ENCODE measurements at regions not wholly inside any gene's neighbourhood (a gene's known extent, or its start where the extent isn't known, plus 50 kb on each side); places are given as distances from the start of the nearest gene placed in this dataset.

DNA sequence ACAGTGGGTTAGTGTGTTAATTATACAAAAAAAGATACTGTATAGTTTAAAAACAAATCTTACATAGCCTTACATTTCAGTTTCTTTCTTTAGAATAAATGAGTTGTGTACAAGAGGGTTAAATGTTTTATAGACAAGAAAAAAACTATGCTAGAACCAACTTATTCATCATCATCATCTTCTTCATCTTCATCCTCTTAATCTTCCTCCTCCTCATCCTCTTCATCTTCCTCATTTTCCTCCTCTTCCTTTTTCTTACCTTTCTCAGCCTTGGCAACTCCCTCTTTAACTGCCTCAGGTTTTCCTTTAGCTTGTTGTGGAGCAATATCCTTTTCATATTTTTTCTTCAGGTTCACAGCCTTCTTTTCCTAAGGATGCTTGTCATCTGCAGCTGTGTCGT is 53.7 kb downstream of the RPS12 start:
- ChIA-PET POLR2A (no interaction called here), CTCF (interaction anchor here in 1 of 2 donors (0.6 kb wide), 1 partner anchor 115 kb away, joined by 5 read pairs; no protein-coding TSS in a partner anchor)
- DNase-seq (no peak), ATAC-seq (replicated peaks in 1 of 4) (no peak)
- no CpG with 5 or more reads among the region's 1 CpG for WGBS (ENCODE audit: insufficient coverage)
- H3K4me3 ChIP-seq (ENCODE audit: control insufficient read depth in 1 of 2, extremely low read depth in 1 of 2, low read length in 1 of 2): no peak overlapping the region
- no peaks in the 10 kb centered on the region for H3K4me1 ChIP-seq (ENCODE audit: control insufficient read depth in 1 of 2, extremely low read depth in 1 of 2, insufficient read depth in 2 of 2, low read length in 2 of 2)
- Mint-ChIP-seq H3K27me3 (peaks cover 4 to 5% of the 10 kb centered on the region in 2 donors), H3K4me1 (no peaks in the 10 kb centered on the region), H3K9me3 (no peaks in the 10 kb centered on the region), H3K4me3 (no peak overlapping the region), H3K27ac (no peak overlapping the region), H3K36me3 (no peaks in the 10 kb centered on the region)
- H3K36me3 ChIP-seq (ENCODE audit: control insufficient read depth in 2 of 2, extremely low read depth in 1 of 2, insufficient read depth in 1 of 2, low read length in 1 of 2): no peaks in the 10 kb centered on the region
- H3K27ac ChIP-seq (ENCODE audit: low read length): no peak overlapping the region
- H3K27me3 ChIP-seq (replicated peaks in 1 of 2; ENCODE audit: control insufficient read depth in 2 of 2, extremely low read depth in 1 of 2, insufficient read depth in 2 of 2, low read length in 1 of 2): no peaks in the 10 kb centered on the region
- H3K9me3 ChIP-seq: no peaks in the 10 kb centered on the region

DNA sequence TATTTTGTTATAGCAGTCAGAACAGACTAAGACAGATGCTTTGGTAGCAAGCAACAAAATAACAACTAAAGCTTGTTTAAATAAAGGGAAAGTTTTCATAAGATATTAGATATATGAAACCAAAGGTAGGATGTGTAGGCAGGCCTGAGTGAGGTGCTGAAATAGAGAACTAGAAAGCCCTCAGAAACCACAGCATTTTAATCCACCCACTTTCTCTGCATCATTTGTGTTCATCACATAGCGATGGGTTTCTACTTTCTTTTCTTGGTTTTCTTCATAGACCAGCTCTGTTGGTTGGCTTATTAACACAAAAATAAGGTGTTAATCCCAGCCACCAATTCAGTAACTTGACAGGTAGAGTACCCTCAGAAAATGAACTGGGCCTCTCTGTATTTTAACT is 58.6 kb downstream of the RPS12 start:
- H3K36me3 ChIP-seq (ENCODE audit: control insufficient read depth in 2 of 2, extremely low read depth in 1 of 2, insufficient read depth in 1 of 2, low read length in 1 of 2): no peaks in the 10 kb centered on the region
- Mint-ChIP-seq H3K27me3 (peaks cover 0 to 5% of the 10 kb centered on the region in 2 donors), H3K9me3 (peaks cover 0 to 6% (median 0%) of the 10 kb centered on the region in 3 donors), H3K4me1 (no peaks in the 10 kb centered on the region), H3K27ac (no peak overlapping the region), H3K4me3 (no peak overlapping the region), H3K36me3 (no peaks in the 10 kb centered on the region)
- no peaks in the 10 kb centered on the region for H3K9me3 ChIP-seq
- no peak overlapping the region for H3K27ac ChIP-seq (ENCODE audit: low read length)
- H3K27me3 ChIP-seq (replicated peaks in 1 of 2; ENCODE audit: control insufficient read depth in 2 of 2, extremely low read depth in 1 of 2, insufficient read depth in 2 of 2, low read length in 1 of 2): no peaks in the 10 kb centered on the region
- CTCF ChIA-PET: interaction anchor here in 1 of 2 donors (0.6 kb wide), 1 partner anchor 1965 kb away, joined by 3 read pairs; no protein-coding TSS in a partner anchor
- no peak for ATAC-seq (replicated peaks in 1 of 4)
- no peak for DNase-seq
- H3K4me3 ChIP-seq (ENCODE audit: control insufficient read depth in 1 of 2, extremely low read depth in 1 of 2, low read length in 1 of 2): no peak overlapping the region
- H3K4me1 ChIP-seq (ENCODE audit: control insufficient read depth in 1 of 2, extremely low read depth in 1 of 2, insufficient read depth in 2 of 2, low read length in 2 of 2): no peaks in the 10 kb centered on the region
- no CpG with 5 or more reads among the region's 1 CpG for WGBS (ENCODE audit: insufficient coverage)
- POLR2A ChIA-PET: no interaction called here

DNA sequence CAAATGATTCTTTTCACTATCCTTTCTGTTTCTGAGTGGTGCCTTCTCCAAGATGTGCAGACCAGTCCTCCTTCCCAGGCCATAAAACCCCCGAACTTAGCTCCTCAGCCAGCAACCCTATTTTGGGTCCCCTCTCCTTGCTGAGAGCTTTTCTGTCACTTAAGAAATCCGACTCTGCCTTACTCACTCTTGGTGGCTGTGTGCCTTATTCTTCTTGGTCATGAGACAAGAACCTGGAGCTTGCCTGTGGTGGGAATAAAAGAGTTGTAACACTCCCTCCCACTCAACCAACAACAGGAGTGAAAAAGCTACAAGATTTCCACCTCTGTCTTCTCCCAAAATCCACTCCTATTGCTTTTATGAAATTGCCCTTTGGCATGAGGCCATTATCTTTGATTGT is 62.6 kb downstream of the RPS12 start:
- Histone ChIP-seq H3K36me3 (ENCODE audit: control insufficient read depth in 2 of 2, extremely low read depth in 1 of 2, insufficient read depth in 1 of 2, low read length in 1 of 2) (no peaks in the 10 kb centered on the region), H3K9me3 (no peaks in the 10 kb centered on the region), H3K27me3 (replicated peaks in 1 of 2; ENCODE audit: control insufficient read depth in 2 of 2, extremely low read depth in 1 of 2, insufficient read depth in 2 of 2, low read length in 1 of 2) (no peaks in the 10 kb centered on the region), H3K27ac (ENCODE audit: low read length) (no peak overlapping the region), H3K4me3 (ENCODE audit: control insufficient read depth in 1 of 2, extremely low read depth in 1 of 2, low read length in 1 of 2) (no peak overlapping the region), H3K4me1 (ENCODE audit: control insufficient read depth in 1 of 2, extremely low read depth in 1 of 2, insufficient read depth in 2 of 2, low read length in 2 of 2) (no peaks in the 10 kb centered on the region)
- H3K9me3 Mint-ChIP-seq: peaks cover 0 to 6% (median 0%) of the 10 kb centered on the region in 3 donors
- ChIA-PET CTCF (no interaction called here), POLR2A (interaction anchor here in 1 of 2 donors (0.6 kb wide), 2 partner anchors 8 to 1181 kb away, joined by 3 to 4 read pairs; no protein-coding TSS in a partner anchor)
- H3K27me3 Mint-ChIP-seq: no peaks in the 10 kb centered on the region
- 100% methylated on average over 1 of the region's 2 CpGs for WGBS (ENCODE audit: insufficient coverage)
- H3K36me3 Mint-ChIP-seq: no peaks in the 10 kb centered on the region
- DNase-seq: no peak
- H3K4me1 Mint-ChIP-seq: no peaks in the 10 kb centered on the region
- no peak overlapping the region for H3K27ac Mint-ChIP-seq
- no peak for ATAC-seq (replicated peaks in 1 of 4)
- H3K4me3 Mint-ChIP-seq: no peak overlapping the region

DNA sequence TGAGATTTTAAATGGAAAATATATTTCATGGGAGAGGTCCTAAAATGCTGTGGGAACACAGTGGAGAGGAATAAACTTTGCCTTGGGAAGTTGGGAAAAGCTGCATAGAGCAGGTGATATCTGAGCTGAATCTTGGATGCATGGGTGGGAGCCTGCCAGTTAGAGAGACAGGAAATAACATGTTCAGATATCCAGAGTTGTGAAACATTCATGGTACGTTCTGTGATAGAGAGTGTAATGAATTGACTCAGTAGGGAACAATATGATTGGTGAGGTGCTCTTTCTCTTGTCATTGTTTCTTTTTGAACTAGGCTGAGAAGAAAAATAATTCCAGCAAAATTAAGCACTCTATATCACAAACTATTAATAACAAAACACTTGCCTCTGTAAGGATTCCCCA is 72.8 kb downstream of the RPS12 start:
- Mint-ChIP-seq H3K9me3 (no peaks in the 10 kb centered on the region), H3K4me3 (no peak overlapping the region), H3K4me1 (no peaks in the 10 kb centered on the region), H3K36me3 (no peaks in the 10 kb centered on the region), H3K27ac (no peak overlapping the region), H3K27me3 (peaks cover 0 to 4% of the 10 kb centered on the region in 2 donors)
- no peaks in the 10 kb centered on the region for H3K36me3 ChIP-seq (ENCODE audit: control insufficient read depth in 2 of 2, extremely low read depth in 1 of 2, insufficient read depth in 1 of 2, low read length in 1 of 2)
- CTCF ChIA-PET: interaction anchor here in 1 of 2 donors (0.6 kb wide), 1 partner anchor 64 kb away, joined by 4 read pairs; no protein-coding TSS in a partner anchor
- POLR2A ChIA-PET: no interaction called here
- no peaks in the 10 kb centered on the region for H3K9me3 ChIP-seq
- DNase-seq (no peak), ATAC-seq (replicated peaks in 1 of 4) (no peak)
- WGBS (ENCODE audit: insufficient coverage): 40% methylated on average over 1 of the region's 1 CpG
- H3K4me1 ChIP-seq (ENCODE audit: control insufficient read depth in 1 of 2, extremely low read depth in 1 of 2, insufficient read depth in 2 of 2, low read length in 2 of 2): no peaks in the 10 kb centered on the region
- no peak overlapping the region for H3K4me3 ChIP-seq (ENCODE audit: control insufficient read depth in 1 of 2, extremely low read depth in 1 of 2, low read length in 1 of 2)
- no peaks in the 10 kb centered on the region for H3K27me3 ChIP-seq (replicated peaks in 1 of 2; ENCODE audit: control insufficient read depth in 2 of 2, extremely low read depth in 1 of 2, insufficient read depth in 2 of 2, low read length in 1 of 2)
- H3K27ac ChIP-seq (ENCODE audit: low read length): no peak overlapping the region

DNA sequence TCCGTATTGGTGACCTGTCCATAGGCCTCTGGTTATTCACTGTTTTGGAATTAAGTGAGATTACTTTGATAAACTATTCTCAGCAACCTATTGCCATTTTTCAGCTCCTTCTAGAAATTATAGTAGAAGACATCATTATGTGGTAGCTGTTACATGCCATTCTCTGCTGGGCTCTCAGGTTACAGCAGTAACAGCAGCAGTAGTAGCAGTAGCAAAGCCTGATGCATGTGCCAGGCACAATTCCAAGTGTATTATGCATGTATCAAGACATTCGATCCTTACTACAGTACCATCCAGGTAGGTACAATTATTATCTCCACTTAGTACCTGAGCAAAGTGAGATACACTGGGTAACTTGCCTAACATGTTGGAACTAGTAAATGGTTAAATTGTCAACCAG is 74.3 kb downstream of the RPS12 start:
- H3K9me3 Mint-ChIP-seq: no peaks in the 10 kb centered on the region
- Histone ChIP-seq H3K9me3 (no peaks in the 10 kb centered on the region), H3K4me1 (ENCODE audit: control insufficient read depth in 1 of 2, extremely low read depth in 1 of 2, insufficient read depth in 2 of 2, low read length in 2 of 2) (no peaks in the 10 kb centered on the region), H3K36me3 (ENCODE audit: control insufficient read depth in 2 of 2, extremely low read depth in 1 of 2, insufficient read depth in 1 of 2, low read length in 1 of 2) (no peaks in the 10 kb centered on the region), H3K4me3 (ENCODE audit: control insufficient read depth in 1 of 2, extremely low read depth in 1 of 2, low read length in 1 of 2) (no peak overlapping the region), H3K27me3 (replicated peaks in 1 of 2; ENCODE audit: control insufficient read depth in 2 of 2, extremely low read depth in 1 of 2, insufficient read depth in 2 of 2, low read length in 1 of 2) (no peaks in the 10 kb centered on the region), H3K27ac (ENCODE audit: low read length) (no peak overlapping the region)
- CTCF ChIA-PET: no interaction called here
- H3K36me3 Mint-ChIP-seq: no peaks in the 10 kb centered on the region
- no CpG with 5 or more reads among the region's 2 CpGs for WGBS (ENCODE audit: insufficient coverage)
- H3K4me1 Mint-ChIP-seq: no peaks in the 10 kb centered on the region
- H3K27me3 Mint-ChIP-seq: peaks cover 0 to 4% of the 10 kb centered on the region in 2 donors
- POLR2A ChIA-PET: no interaction called here
- H3K27ac Mint-ChIP-seq: no peak overlapping the region
- ATAC-seq (replicated peaks in 1 of 4) (no peak), DNase-seq (no peak)
- no peak overlapping the region for H3K4me3 Mint-ChIP-seq

- ChIA-PET CTCF (no interaction called here), POLR2A (no interaction called here)
- no peak overlapping the region for H3K4me3 Mint-ChIP-seq
- Histone ChIP-seq H3K36me3 (ENCODE audit: control insufficient read depth in 2 of 2, extremely low read depth in 1 of 2, insufficient read depth in 1 of 2, low read length in 1 of 2) (no peaks in the 10 kb centered on the region), H3K4me1 (ENCODE audit: control insufficient read depth in 1 of 2, extremely low read depth in 1 of 2, insufficient read depth in 2 of 2, low read length in 2 of 2) (no peaks in the 10 kb centered on the region), H3K4me3 (ENCODE audit: control insufficient read depth in 1 of 2, extremely low read depth in 1 of 2, low read length in 1 of 2) (no peak overlapping the region), H3K9me3 (no peaks in the 10 kb centered on the region), H3K27ac (ENCODE audit: low read length) (no peak overlapping the region), H3K27me3 (replicated peaks in 1 of 2; ENCODE audit: control insufficient read depth in 2 of 2, extremely low read depth in 1 of 2, insufficient read depth in 2 of 2, low read length in 1 of 2) (no peaks in the 10 kb centered on the region)
- no peak for DNase-seq
- ATAC-seq (replicated peaks in 1 of 4): no peak
- no peaks in the 10 kb centered on the region for H3K4me1 Mint-ChIP-seq
- H3K27me3 Mint-ChIP-seq: peaks cover 0 to 1% of the 10 kb centered on the region in 2 donors
- no peak overlapping the region for H3K27ac Mint-ChIP-seq
- H3K9me3 Mint-ChIP-seq: no peaks in the 10 kb centered on the region
- no CpG with 5 or more reads among the region's 5 CpGs for WGBS (ENCODE audit: insufficient coverage)
- no peaks in the 10 kb centered on the region for H3K36me3 Mint-ChIP-seq
Observed at GRCh38 chr6:132892929-132893771, 78.8 kb downstream of the RPS12 start.

Measured in T-cell (primary cell).